Nucleus accumbens (tissue), 56 donors: ENCODE measurements at regions not wholly inside any gene's neighbourhood (a gene's known extent, or its start where the extent isn't known, plus 50 kb on each side); places are given as distances from the start of the nearest gene placed in this dataset.
A peak's percentile ranks its signal among the peaks of the same experiment; 100 is the strongest.
"Not testable (repeated sequence)": the region's sequence is repeated elsewhere in the genome, so short reads cannot be mapped to it uniquely, and the experiment has no call there.

Experiments
- DNase-seq, 56 donors: peaks; one replicate each; lab custom pipeline; 2025; lab: John Stamatoyannopoulos, UW

DNA sequence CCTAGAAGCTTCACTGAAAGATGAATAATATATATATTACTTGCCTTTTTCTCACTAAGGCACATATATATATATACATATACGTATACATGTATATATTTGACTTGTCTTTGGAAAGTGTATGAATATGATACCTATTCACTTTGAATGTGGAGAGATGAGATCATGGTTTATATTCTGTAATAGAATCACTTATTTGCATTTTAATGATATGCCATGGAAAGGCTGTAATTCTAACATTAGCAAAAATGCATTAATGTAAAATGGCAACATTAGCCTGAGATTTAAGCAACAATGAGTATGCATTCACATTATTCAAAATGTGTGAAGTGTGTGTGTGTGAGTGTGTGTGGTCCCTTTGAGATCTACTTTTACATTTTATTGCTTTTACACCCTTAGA, 54.5 kb upstream of the PRKD1 start:
- no peak for DNase-seq

GRCh38 chr14:29982993-29983392, 55.3 kb upstream of the PRKD1 start:
- DNase-seq, result no peak

DNA sequence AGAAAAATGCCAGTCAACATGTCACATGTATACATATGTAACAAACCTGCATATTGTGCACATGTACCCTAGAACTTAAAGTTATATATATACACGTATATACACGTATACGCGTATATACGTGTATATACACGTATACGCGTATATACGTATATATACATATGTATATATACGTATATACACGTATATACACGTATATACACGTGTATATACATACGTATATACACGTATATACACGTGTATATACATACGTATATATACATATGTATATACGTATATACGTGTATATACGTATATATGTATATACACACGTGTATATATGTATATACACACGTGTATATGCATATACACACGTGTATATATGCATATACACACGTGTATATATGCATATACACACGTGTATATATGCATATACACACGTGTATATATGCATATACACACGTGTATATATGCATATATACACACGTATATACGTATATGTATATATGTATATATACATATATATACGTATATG, 62.8 kb upstream of the PRKD1 start:
- not testable (repeated sequence) for DNase-seq

DNA sequence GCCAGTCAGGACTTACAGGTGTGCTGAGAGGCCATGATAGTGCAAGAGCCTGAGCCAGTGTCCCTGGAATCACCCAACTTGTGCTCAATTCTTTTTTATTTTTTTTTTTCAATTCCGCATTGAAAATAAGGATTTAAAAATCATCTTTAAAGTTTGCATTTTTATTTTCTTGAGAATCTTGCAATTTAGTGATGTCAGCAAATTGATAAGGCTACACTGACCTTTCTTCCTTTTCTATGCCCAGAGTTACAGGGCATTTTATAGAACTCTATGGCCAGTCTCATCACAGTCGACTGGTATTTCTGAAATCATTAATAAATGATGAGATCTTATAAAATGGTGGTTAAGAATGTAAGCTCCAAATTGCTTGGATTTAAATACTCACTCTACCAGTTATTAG, 63.3 kb upstream of the PRKD1 start:
- DNase-seq, result no peak

GRCh38 chr14:29993143-29993542, 65.5 kb upstream of the PRKD1 start:
- no peak for DNase-seq

- no peak for DNase-seq
Observed at GRCh38 chr14:29999013-29999539, 71.4 kb upstream of the PRKD1 start.

GRCh38 chr14:30002859-30003258, 75.2 kb upstream of the PRKD1 start:
- no peak for DNase-seq

GRCh38 chr14:30005114-30005808, 77.6 kb upstream of the PRKD1 start:
- DNase-seq, result peak in 2 of 56 donors; percentile 9 to 25

GRCh38 chr14:30006695-30007094, 79.0 kb upstream of the PRKD1 start:
- DNase-seq, result no peak

GRCh38 chr14:30015489-30015888, 87.8 kb upstream of the PRKD1 start:
- no peak for DNase-seq

DNA sequence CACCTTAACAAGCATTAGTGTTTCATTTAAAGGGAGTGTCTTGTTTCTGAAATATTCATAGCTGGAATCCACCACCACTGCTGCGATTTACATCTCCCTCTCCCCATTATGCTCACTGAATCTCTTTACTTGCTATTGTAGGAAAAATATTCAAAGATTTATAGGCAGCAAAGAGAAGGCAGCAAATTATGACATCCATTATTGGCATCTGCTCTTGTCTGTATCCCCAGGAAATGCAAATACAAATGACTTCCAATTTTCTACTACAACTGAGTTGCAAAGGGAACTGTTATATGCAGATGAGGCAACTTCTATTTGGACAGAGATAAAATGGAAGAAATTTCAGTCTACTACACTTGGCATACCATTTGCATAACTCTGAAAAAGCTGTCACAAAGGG, 88.4 kb upstream of the PRKD1 start:
- no peak for DNase-seq

DNA sequence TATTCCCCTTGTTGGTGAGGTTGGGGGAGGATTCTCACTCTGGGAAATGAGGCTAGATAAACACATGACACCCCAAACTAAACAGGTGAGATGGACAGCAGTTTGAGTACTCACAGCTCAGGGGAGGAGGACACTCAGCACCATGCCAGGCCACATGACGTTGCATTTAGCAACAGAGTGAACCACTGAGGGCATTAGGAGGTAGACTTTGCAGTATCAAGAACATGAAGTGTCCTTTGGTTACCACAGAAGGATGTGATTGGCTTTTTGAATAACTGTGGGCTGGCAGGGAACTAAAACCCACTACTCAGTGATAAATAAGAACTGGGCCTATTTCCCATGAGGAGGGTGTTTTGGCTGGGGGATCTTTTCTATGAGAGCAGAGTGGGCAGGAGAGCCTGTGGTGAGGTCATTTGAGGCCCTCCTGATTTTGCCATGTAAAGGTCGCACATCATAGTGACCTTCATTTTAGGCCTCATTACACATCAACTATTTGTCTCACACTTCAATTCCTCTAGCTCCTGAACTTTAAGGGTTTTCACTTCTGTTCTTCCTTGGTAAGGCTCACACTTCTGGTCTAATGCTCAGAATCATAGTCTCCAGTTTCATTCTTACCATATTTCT, 89.8 kb upstream of the PRKD1 start:
- DNase-seq, result no peak

DNA sequence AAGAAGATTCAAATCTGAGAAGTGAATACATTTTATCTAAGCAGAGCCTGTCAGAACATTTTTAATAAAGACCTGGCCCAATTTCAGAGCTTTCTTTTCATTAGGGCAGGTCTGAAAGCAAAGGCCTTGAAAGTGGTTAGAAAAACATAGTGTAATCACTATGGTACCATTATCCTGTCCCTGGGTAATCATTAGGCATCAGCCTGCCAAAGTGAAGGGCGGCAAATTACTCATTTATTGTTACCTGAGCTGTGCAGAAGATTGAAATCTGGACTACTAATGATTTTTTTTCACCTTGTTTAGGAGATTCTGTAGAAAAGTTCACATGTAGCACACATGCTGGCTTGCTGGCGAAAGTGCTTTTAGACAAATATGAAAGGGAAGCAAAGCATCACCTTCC, 92.6 kb upstream of the PRKD1 start:
- DNase-seq, result no peak

- no peak for DNase-seq
Observed at GRCh38 chr14:30020687-30021086, 93.0 kb upstream of the PRKD1 start.

GRCh38 chr14:30023350-30023749, 95.7 kb upstream of the PRKD1 start:
- not testable (repeated sequence) for DNase-seq

GRCh38 chr14:30034152-30034551, 106.5 kb upstream of the PRKD1 start:
- no peak for DNase-seq

DNA sequence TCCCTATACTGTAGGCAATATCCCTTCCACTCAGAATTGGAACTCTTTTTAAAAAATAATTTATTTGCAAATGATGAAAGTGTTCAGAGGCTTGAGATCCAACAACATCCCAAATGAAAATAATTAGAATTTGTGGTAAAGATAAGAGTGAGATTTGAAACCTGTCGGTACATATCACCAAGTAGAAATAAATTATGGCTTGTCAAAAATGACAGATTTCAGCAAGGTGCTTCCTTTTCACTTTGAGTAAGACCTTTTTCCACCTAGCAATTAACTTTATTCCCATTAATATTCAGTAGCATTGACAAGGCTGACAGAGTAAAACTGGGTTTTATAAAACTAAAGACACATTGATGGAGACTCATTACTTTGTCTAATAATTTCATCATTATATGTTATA, 107.7 kb upstream of the PRKD1 start:
- no peak for DNase-seq

- no peak for DNase-seq
Observed at GRCh38 chr14:30045720-30046119, 118.1 kb upstream of the PRKD1 start.

DNA sequence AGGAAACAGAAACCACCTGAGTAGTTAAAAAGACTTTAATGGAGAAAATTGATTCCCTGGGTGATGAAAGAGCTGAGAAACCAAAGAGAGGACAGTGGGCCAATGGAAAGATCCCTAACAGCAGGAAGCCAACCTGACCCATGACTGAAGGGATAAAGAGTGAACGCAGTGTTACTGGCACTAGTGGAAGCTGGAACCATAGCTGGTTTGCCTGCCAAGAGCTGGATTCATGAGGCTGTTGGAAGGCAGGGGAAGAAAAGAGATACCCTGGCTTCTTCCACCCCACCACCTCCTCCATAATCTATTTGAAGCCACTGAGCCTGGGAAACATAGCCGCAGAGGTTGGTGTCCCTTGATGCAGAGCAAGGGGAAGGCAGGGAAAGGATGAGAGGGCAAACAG, 125.5 kb upstream of the PRKD1 start:
- DNase-seq, result peak in 2 of 56 donors; percentile 1 to 3

DNA sequence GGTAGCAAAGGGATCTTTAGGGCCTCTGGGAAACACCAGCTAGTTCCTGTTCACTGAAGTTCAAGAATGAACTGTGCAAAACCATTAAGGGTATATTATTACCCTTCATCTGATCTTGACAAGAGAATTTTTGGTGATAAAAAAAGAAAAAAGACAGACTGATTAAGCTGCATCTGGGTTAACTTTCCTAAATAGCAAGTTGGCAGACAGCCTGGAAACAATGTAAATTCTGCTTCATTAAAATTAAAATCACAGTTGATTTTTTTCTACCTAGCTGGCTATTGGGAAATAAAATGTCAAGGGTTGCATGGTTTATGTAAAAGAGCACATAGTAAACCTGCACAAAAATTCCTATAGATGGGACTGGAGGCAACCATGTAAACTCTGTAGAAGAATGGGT, 126.6 kb upstream of the PRKD1 start:
- DNase-seq, result no peak

GRCh38 chr14:30058401-30058800, 130.8 kb upstream of the PRKD1 start:
- DNase-seq, result no peak

DNA sequence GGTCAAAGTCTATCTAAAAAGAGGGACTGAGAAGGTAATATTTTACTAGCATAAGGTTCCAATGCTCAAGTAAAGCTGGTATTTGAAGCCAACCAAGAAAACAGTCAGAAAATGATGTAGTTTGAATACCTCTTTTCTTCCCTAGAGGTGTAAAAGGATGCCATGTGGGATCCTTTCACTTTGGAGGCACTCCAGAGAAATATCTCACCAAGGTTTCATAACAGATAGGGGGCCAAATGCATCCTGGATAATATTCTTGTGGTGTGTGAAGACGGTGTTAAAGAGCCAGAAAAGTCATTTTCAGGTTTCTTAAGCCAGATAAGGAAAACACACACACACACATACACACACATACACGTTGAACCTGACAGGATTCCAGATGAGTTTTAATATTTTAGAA, 136.1 kb upstream of the PRKD1 start:
- no peak for DNase-seq
